ENCODE measurements at regions not wholly inside any gene's neighbourhood (a gene's known extent, or its start where the extent isn't known, plus 50 kb on each side); places are given as distances from the start of the nearest gene placed in this dataset.

- Histone ChIP-seq H3K4me3 (ENCODE audit: low read depth, low read length) (no peak overlapping the region), H3K27me3 (ENCODE audit: control insufficient read depth, insufficient read depth, low read length) (no peaks in the 10 kb centered on the region), H3K4me1 (ENCODE audit: control insufficient read depth, insufficient read depth, low read length) (peaks cover 11% of the 10 kb centered on the region), H3K9me3 (ENCODE audit: control insufficient read depth, insufficient read depth, low read length) (no peaks in the 10 kb centered on the region), H3K9ac (ENCODE audit: low read depth, low read length) (no peak overlapping the region), H3K27ac (ENCODE audit: low read depth, low read length) (no peak overlapping the region), H3K36me3 (ENCODE audit: control insufficient read depth, insufficient read depth, low read length) (no peaks in the 10 kb centered on the region)
These were observed 500.8 kb downstream of the NPIPA7 start for GRCh38 chr16:16879567-16880251.

- Histone ChIP-seq H3K4me1 (ENCODE audit: control insufficient read depth, insufficient read depth, low read length) (peaks cover 9% of the 10 kb centered on the region), H3K27me3 (ENCODE audit: control insufficient read depth, insufficient read depth, low read length) (no peaks in the 10 kb centered on the region), H3K9me3 (ENCODE audit: control insufficient read depth, insufficient read depth, low read length) (no peaks in the 10 kb centered on the region), H3K27ac (ENCODE audit: low read depth, low read length) (no peak overlapping the region), H3K4me3 (ENCODE audit: low read depth, low read length) (no peak overlapping the region), H3K9ac (ENCODE audit: low read depth, low read length) (no peak overlapping the region), H3K36me3 (ENCODE audit: control insufficient read depth, insufficient read depth, low read length) (no peaks in the 10 kb centered on the region)
These were observed 502.9 kb downstream of the NPIPA7 start for GRCh38 chr16:16881814-16882213.

GRCh38 chr16:16882766-16883165, 503.8 kb downstream of the NPIPA7 start:
- Histone ChIP-seq H3K4me3 (ENCODE audit: low read depth, low read length) (no peak overlapping the region), H3K36me3 (ENCODE audit: control insufficient read depth, insufficient read depth, low read length) (no peaks in the 10 kb centered on the region), H3K27me3 (ENCODE audit: control insufficient read depth, insufficient read depth, low read length) (no peaks in the 10 kb centered on the region), H3K27ac (ENCODE audit: low read depth, low read length) (no peak overlapping the region), H3K9ac (ENCODE audit: low read depth, low read length) (no peak overlapping the region), H3K4me1 (ENCODE audit: control insufficient read depth, insufficient read depth, low read length) (peaks cover 9% of the 10 kb centered on the region), H3K9me3 (ENCODE audit: control insufficient read depth, insufficient read depth, low read length) (no peaks in the 10 kb centered on the region)

GRCh38 chr16:16884451-16884850, 505.5 kb downstream of the NPIPA7 start:
- no peak overlapping the region for H3K27ac ChIP-seq (ENCODE audit: low read depth, low read length)
- no peaks in the 10 kb centered on the region for H3K9me3 ChIP-seq (ENCODE audit: control insufficient read depth, insufficient read depth, low read length)
- no peaks in the 10 kb centered on the region for H3K27me3 ChIP-seq (ENCODE audit: control insufficient read depth, insufficient read depth, low read length)
- H3K9ac ChIP-seq (ENCODE audit: low read depth, low read length), result no peak overlapping the region
- H3K4me1 ChIP-seq (ENCODE audit: control insufficient read depth, insufficient read depth, low read length), result peaks cover 9% of the 10 kb centered on the region
- no peaks in the 10 kb centered on the region for H3K36me3 ChIP-seq (ENCODE audit: control insufficient read depth, insufficient read depth, low read length)
- H3K4me3 ChIP-seq (ENCODE audit: low read depth, low read length), result no peak overlapping the region

GRCh38 chr16:16887193-16887592, 508.3 kb downstream of the NPIPA7 start:
- Histone ChIP-seq H3K27ac (ENCODE audit: low read depth, low read length) (no peak overlapping the region), H3K9ac (ENCODE audit: low read depth, low read length) (no peak overlapping the region), H3K36me3 (ENCODE audit: control insufficient read depth, insufficient read depth, low read length) (no peaks in the 10 kb centered on the region), H3K4me3 (ENCODE audit: low read depth, low read length) (no peak overlapping the region), H3K9me3 (ENCODE audit: control insufficient read depth, insufficient read depth, low read length) (no peaks in the 10 kb centered on the region), H3K27me3 (ENCODE audit: control insufficient read depth, insufficient read depth, low read length) (no peaks in the 10 kb centered on the region), H3K4me1 (ENCODE audit: control insufficient read depth, insufficient read depth, low read length) (no peaks in the 10 kb centered on the region)

- H3K4me1 ChIP-seq (ENCODE audit: control insufficient read depth, insufficient read depth, low read length), result no peaks in the 10 kb centered on the region
- H3K36me3 ChIP-seq (ENCODE audit: control insufficient read depth, insufficient read depth, low read length), result no peaks in the 10 kb centered on the region
- no peak overlapping the region for H3K4me3 ChIP-seq (ENCODE audit: low read depth, low read length)
- H3K9ac ChIP-seq (ENCODE audit: low read depth, low read length), result no peak overlapping the region
- no peak overlapping the region for H3K27ac ChIP-seq (ENCODE audit: low read depth, low read length)
- no peaks in the 10 kb centered on the region for H3K27me3 ChIP-seq (ENCODE audit: control insufficient read depth, insufficient read depth, low read length)
- H3K9me3 ChIP-seq (ENCODE audit: control insufficient read depth, insufficient read depth, low read length), result no peaks in the 10 kb centered on the region
These were observed 512.0 kb downstream of the NPIPA7 start for GRCh38 chr16:16890964-16891363.

- H3K9me3 ChIP-seq (ENCODE audit: control insufficient read depth, insufficient read depth, low read length), result no peaks in the 10 kb centered on the region; the same call in 1 of the 2 replicates
- H3K4me1 ChIP-seq (ENCODE audit: control insufficient read depth, insufficient read depth, low read length), result no peaks in the 10 kb centered on the region
- no peaks in the 10 kb centered on the region for H3K36me3 ChIP-seq (ENCODE audit: control insufficient read depth, insufficient read depth, low read length)
- H3K27me3 ChIP-seq (ENCODE audit: control insufficient read depth, insufficient read depth, low read length), result no peaks in the 10 kb centered on the region
- H3K27ac ChIP-seq (ENCODE audit: low read depth, low read length), result no peak overlapping the region
- no peak overlapping the region for H3K4me3 ChIP-seq (ENCODE audit: low read depth, low read length)
- no peak overlapping the region for H3K9ac ChIP-seq (ENCODE audit: low read depth, low read length)
These were observed 525.7 kb downstream of the NPIPA7 start for GRCh38 chr16:16904601-16905000.

GRCh38 chr16:16905850-16906249, 526.9 kb downstream of the NPIPA7 start:
- Histone ChIP-seq H3K9me3 (ENCODE audit: control insufficient read depth, insufficient read depth, low read length) (no peaks in the 10 kb centered on the region), H3K9ac (ENCODE audit: low read depth, low read length) (no peak overlapping the region)

GRCh38 chr16:16907089-16907488, 528.1 kb downstream of the NPIPA7 start:
- H3K27me3 ChIP-seq (ENCODE audit: control insufficient read depth, insufficient read depth, low read length), result no peaks in the 10 kb centered on the region

More at GRCh38 chr16:16905850-16906249, 526.9 kb downstream of the NPIPA7 start:
- Histone ChIP-seq H3K4me1 (ENCODE audit: control insufficient read depth, insufficient read depth, low read length) (no peaks in the 10 kb centered on the region), H3K4me3 (ENCODE audit: low read depth, low read length) (no peak overlapping the region), H3K36me3 (ENCODE audit: control insufficient read depth, insufficient read depth, low read length) (no peaks in the 10 kb centered on the region), H3K27ac (ENCODE audit: low read depth, low read length) (no peak overlapping the region), H3K27me3 (ENCODE audit: control insufficient read depth, insufficient read depth, low read length) (no peaks in the 10 kb centered on the region)

GRCh38 chr16:16908077-16908476, 529.1 kb downstream of the NPIPA7 start:
- Histone ChIP-seq H3K27me3 (ENCODE audit: control insufficient read depth, insufficient read depth, low read length) (no peaks in the 10 kb centered on the region), H3K9me3 (ENCODE audit: control insufficient read depth, insufficient read depth, low read length) (no peaks in the 10 kb centered on the region), H3K4me1 (ENCODE audit: control insufficient read depth, insufficient read depth, low read length) (no peaks in the 10 kb centered on the region), H3K4me3 (ENCODE audit: low read depth, low read length) (no peak overlapping the region), H3K9ac (ENCODE audit: low read depth, low read length) (no peak overlapping the region), H3K36me3 (ENCODE audit: control insufficient read depth, insufficient read depth, low read length) (no peaks in the 10 kb centered on the region), H3K27ac (ENCODE audit: low read depth, low read length) (no peak overlapping the region)

More at GRCh38 chr16:16907089-16907488, 528.1 kb downstream of the NPIPA7 start:
- Histone ChIP-seq H3K4me3 (ENCODE audit: low read depth, low read length) (no peak overlapping the region), H3K4me1 (ENCODE audit: control insufficient read depth, insufficient read depth, low read length) (no peaks in the 10 kb centered on the region), H3K9me3 (ENCODE audit: control insufficient read depth, insufficient read depth, low read length) (no peaks in the 10 kb centered on the region), H3K27ac (ENCODE audit: low read depth, low read length) (no peak overlapping the region), H3K36me3 (ENCODE audit: control insufficient read depth, insufficient read depth, low read length) (no peaks in the 10 kb centered on the region), H3K9ac (ENCODE audit: low read depth, low read length) (no peak overlapping the region)

GRCh38 chr16:16909126-16909525, 530.2 kb downstream of the NPIPA7 start:
- Histone ChIP-seq H3K9me3 (ENCODE audit: control insufficient read depth, insufficient read depth, low read length) (no peaks in the 10 kb centered on the region), H3K27ac (ENCODE audit: low read depth, low read length) (no peak overlapping the region), H3K27me3 (ENCODE audit: control insufficient read depth, insufficient read depth, low read length) (no peaks in the 10 kb centered on the region), H3K4me3 (ENCODE audit: low read depth, low read length) (no peak overlapping the region), H3K36me3 (ENCODE audit: control insufficient read depth, insufficient read depth, low read length) (no peaks in the 10 kb centered on the region), H3K9ac (ENCODE audit: low read depth, low read length) (no peak overlapping the region), H3K4me1 (ENCODE audit: control insufficient read depth, insufficient read depth, low read length) (no peaks in the 10 kb centered on the region)
